ENCODE measurements at regions not wholly inside any gene's neighbourhood (a gene's known extent, or its start where the extent isn't known, plus 50 kb on each side); places are given as distances from the start of the nearest gene placed in this dataset.

GRCh38 chr6:43897571-43898302, 127.7 kb downstream of the VEGFA start:
- TF ChIP-seq CTCF (IDR thresholded peaks at IDR 0.05) (no peak), POLR2A (IDR thresholded peaks at IDR 0.05) (no peak)
